C4-2B (cell line): ENCODE measurements at regions not wholly inside any gene's neighbourhood (a gene's known extent, or its start where the extent isn't known, plus 50 kb on each side); places are given as distances from the start of the nearest gene placed in this dataset.

ENCODE experiments used
- ZFX ChIP-seq: fragments of 450-650 bp; IDR thresholded peaks from 2 replicates; pipeline ENCODE4 v1.6.1; 2017
- TF ChIP-seq, protein P1 (sequence below): fragments of 450-650 bp; conservative IDR thresholded peaks from 2 replicates; pipeline ENCODE4 v1.5.1; 2017; ENCODE audit warnings: mild to moderate bottlenecking

DNA sequence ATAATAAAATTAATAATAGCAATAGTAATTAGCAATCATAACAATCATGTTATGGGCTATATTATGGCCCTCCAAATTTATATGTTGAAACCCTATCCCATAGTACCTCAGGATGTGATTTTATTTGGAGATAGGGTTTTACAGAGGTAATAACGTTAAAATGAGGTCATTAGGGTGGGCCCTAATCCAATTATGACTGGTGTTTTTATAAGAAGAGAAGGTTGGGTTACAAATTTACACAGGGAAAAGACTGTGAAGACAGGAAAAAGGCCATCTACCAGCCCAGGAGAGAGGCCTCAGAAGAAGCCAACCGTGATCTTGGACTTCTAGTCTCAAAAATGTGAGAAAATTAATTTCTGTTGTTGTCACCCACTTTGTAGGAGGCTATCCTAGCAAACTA, 353.1 kb downstream of the CHL1 start:
- TF ChIP-seq, protein P1, sequence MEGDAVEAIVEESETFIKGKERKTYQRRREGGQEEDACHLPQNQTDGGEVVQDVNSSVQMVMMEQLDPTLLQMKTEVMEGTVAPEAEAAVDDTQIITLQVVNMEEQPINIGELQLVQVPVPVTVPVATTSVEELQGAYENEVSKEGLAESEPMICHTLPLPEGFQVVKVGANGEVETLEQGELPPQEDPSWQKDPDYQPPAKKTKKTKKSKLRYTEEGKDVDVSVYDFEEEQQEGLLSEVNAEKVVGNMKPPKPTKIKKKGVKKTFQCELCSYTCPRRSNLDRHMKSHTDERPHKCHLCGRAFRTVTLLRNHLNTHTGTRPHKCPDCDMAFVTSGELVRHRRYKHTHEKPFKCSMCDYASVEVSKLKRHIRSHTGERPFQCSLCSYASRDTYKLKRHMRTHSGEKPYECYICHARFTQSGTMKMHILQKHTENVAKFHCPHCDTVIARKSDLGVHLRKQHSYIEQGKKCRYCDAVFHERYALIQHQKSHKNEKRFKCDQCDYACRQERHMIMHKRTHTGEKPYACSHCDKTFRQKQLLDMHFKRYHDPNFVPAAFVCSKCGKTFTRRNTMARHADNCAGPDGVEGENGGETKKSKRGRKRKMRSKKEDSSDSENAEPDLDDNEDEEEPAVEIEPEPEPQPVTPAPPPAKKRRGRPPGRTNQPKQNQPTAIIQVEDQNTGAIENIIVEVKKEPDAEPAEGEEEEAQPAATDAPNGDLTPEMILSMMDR, result no peak
- TF ChIP-seq ZFX, result no peak
